ENCODE measurements at regions not wholly inside any gene's neighbourhood (a gene's known extent, or its start where the extent isn't known, plus 50 kb on each side); places are given as distances from the start of the nearest gene placed in this dataset.
"Not testable (repeated sequence)": the region's sequence is repeated elsewhere in the genome, so short reads cannot be mapped to it uniquely, and the experiment has no call there.

GRCh38 chr9:94033383-94033782, 50.9 kb upstream of the PTPDC1 start:
- Histone ChIP-seq H3K27me3 (ENCODE audit: control insufficient read depth, insufficient read depth, low read length, poor library complexity, severe bottlenecking) (peaks cover 16% of the 10 kb centered on the region), H3K9me3 (ENCODE audit: control insufficient read depth, low read length) (no peaks in the 10 kb centered on the region), H3K4me3 (ENCODE audit: insufficient read depth, low read depth, low read length) (no peak overlapping the region), H3K27ac (ENCODE audit: insufficient read depth, low read depth, low read length, poor library complexity, severe bottlenecking) (no peak overlapping the region), H3K36me3 (ENCODE audit: control insufficient read depth, insufficient read depth, low read length) (no peaks in the 10 kb centered on the region), H3K4me1 (ENCODE audit: control insufficient read depth, insufficient read depth, low read length) (no peaks in the 10 kb centered on the region)
- 90 to 96% methylated on average over 3 of the region's 3 CpGs for WGBS, 2 experiments

DNA sequence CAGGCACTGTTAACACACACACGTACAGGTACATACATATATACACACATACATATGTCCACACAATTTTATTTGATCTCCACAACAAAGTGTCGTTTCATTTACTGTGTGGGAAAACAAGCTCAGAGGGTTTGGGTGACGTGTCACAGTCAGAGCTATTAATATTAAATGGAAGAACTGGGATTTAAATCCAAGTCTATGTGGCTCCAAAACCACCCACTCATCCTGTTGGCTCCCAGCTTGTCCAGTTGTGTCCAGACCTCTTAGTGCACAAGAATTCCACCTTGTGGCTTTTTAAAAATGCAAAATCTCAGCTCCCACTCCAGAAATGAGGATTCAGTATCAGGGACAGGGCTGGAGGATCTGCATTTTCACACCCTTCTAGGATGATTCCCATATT, 52.3 kb upstream of the PTPDC1 start:
- H3K27ac ChIP-seq (ENCODE audit: insufficient read depth, low read depth, low read length, poor library complexity, severe bottlenecking) = no peak overlapping the region
- H3K4me3 ChIP-seq (ENCODE audit: insufficient read depth, low read depth, low read length) = no peak overlapping the region
- peaks cover 16% of the 10 kb centered on the region for H3K27me3 ChIP-seq (ENCODE audit: control insufficient read depth, insufficient read depth, low read length, poor library complexity, severe bottlenecking)
- H3K9me3 ChIP-seq (ENCODE audit: control insufficient read depth, low read length) = no peaks in the 10 kb centered on the region
- no peaks in the 10 kb centered on the region for H3K36me3 ChIP-seq (ENCODE audit: control insufficient read depth, insufficient read depth, low read length)
- no peaks in the 10 kb centered on the region for H3K4me1 ChIP-seq (ENCODE audit: control insufficient read depth, insufficient read depth, low read length)
- WGBS, 2 experiments = 92 to 98% methylated on average over 2 to 3 of the region's 3 CpGs

GRCh38 chr9:94031380-94031779, 52.9 kb upstream of the PTPDC1 start:
- no peaks in the 10 kb centered on the region for H3K36me3 ChIP-seq (ENCODE audit: control insufficient read depth, insufficient read depth, low read length)
- H3K9me3 ChIP-seq (ENCODE audit: control insufficient read depth, low read length) = peaks cover under 1% of the 10 kb centered on the region
- H3K27ac ChIP-seq (ENCODE audit: insufficient read depth, low read depth, low read length, poor library complexity, severe bottlenecking) = no peak overlapping the region
- peak overlapping the region; percentile 66 for H3K4me3 ChIP-seq (ENCODE audit: insufficient read depth, low read depth, low read length)
- H3K4me1 ChIP-seq (ENCODE audit: control insufficient read depth, insufficient read depth, low read length) = no peaks in the 10 kb centered on the region
- WGBS, 2 experiments = 90 to 94% methylated on average over 8 of the region's 8 CpGs
- peaks cover 16% of the 10 kb centered on the region for H3K27me3 ChIP-seq (ENCODE audit: control insufficient read depth, insufficient read depth, low read length, poor library complexity, severe bottlenecking)

DNA sequence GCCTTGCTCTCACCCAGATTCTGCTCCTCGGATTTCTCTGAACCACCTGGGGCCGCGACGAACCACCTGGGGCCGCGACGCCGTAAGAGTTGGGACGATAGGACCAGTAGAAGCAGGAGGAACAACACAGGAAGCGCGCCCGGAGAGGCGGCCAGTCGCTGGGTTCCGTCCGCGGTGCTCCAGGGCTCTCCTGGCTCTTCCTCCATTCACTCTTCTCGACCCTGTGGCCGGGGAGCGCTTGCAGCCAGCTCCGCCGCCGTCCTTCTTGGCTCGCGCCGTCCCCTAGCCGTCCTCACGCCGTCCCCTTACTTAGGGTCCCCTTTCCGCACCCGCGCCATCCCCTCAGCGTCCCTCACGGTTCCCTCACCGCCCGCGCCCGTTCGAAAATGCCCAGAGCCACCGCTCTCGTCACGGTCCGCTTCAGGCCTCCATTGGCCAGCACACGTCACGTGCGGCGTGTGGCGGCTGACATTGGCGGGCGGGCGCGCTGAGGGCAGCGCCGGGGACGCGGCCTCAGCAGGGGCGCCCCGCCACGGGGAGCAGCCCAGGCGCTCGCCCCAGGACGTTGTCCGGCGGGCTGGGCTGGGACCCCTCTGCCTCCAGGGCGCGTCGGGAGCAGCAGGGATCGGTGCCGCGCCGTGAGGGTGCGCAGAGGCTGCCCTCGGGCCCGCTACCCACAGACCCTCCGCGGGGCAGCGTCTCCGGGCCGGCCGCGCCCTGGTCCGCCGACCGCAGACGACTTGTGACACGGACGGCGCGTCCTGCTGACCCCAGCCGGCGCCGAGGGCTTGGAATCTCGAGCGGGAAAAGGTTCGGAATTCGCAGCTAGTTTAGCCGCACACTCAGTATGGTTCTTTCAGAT, 53.7 kb upstream of the PTPDC1 start:
- Histone ChIP-seq H3K9me3 (ENCODE audit: control insufficient read depth, low read length) (peaks cover 4% of the 10 kb centered on the region), H3K27ac (ENCODE audit: insufficient read depth, low read depth, low read length, poor library complexity, severe bottlenecking) (no peak overlapping the region), H3K4me1 (ENCODE audit: control insufficient read depth, insufficient read depth, low read length) (no peaks in the 10 kb centered on the region), H3K27me3 (ENCODE audit: control insufficient read depth, insufficient read depth, low read length, poor library complexity, severe bottlenecking) (peaks cover 16% of the 10 kb centered on the region), H3K4me3 (ENCODE audit: insufficient read depth, low read depth, low read length) (peak overlapping the region; percentile 66), H3K36me3 (ENCODE audit: control insufficient read depth, insufficient read depth, low read length) (no peaks in the 10 kb centered on the region)
- WGBS, 2 experiments = 1% methylated on average over 97 of the region's 97 CpGs

- no peaks in the 10 kb centered on the region for H3K36me3 ChIP-seq (ENCODE audit: control insufficient read depth, insufficient read depth, low read length)
- WGBS, 2 experiments = 38 to 39% methylated on average over 6 of the region's 6 CpGs
Observed at GRCh38 chr9:94029932-94030317, 54.3 kb upstream of the PTPDC1 start.

GRCh38 chr9:94026816-94027215, 57.4 kb upstream of the PTPDC1 start:
- Histone ChIP-seq H3K9me3 (ENCODE audit: control insufficient read depth, low read length) (peaks cover 4% of the 10 kb centered on the region), H3K27ac (ENCODE audit: insufficient read depth, low read depth, low read length, poor library complexity, severe bottlenecking) (no peak overlapping the region), H3K4me3 (ENCODE audit: insufficient read depth, low read depth, low read length) (no peak overlapping the region), H3K27me3 (ENCODE audit: control insufficient read depth, insufficient read depth, low read length, poor library complexity, severe bottlenecking) (peaks cover 10% of the 10 kb centered on the region), H3K36me3 (ENCODE audit: control insufficient read depth, insufficient read depth, low read length) (no peaks in the 10 kb centered on the region), H3K4me1 (ENCODE audit: control insufficient read depth, insufficient read depth, low read length) (no peaks in the 10 kb centered on the region)

More at GRCh38 chr9:94029932-94030317, 54.3 kb upstream of the PTPDC1 start:
- H3K4me1 ChIP-seq (ENCODE audit: control insufficient read depth, insufficient read depth, low read length) = no peaks in the 10 kb centered on the region
- peak overlapping the region; percentile 66 for H3K4me3 ChIP-seq (ENCODE audit: insufficient read depth, low read depth, low read length)
- H3K27ac ChIP-seq (ENCODE audit: insufficient read depth, low read depth, low read length, poor library complexity, severe bottlenecking) = no peak overlapping the region
- H3K27me3 ChIP-seq (ENCODE audit: control insufficient read depth, insufficient read depth, low read length, poor library complexity, severe bottlenecking) = peaks cover 16% of the 10 kb centered on the region
- peaks cover 4% of the 10 kb centered on the region for H3K9me3 ChIP-seq (ENCODE audit: control insufficient read depth, low read length)

GRCh38 chr9:94022476-94022875, 61.8 kb upstream of the PTPDC1 start:
- H3K27me3 ChIP-seq (ENCODE audit: control insufficient read depth, insufficient read depth, low read length, poor library complexity, severe bottlenecking); H3K9me3 ChIP-seq (ENCODE audit: control insufficient read depth, low read length); H3K36me3 ChIP-seq (ENCODE audit: control insufficient read depth, insufficient read depth, low read length); H3K27ac ChIP-seq (ENCODE audit: insufficient read depth, low read depth, low read length, poor library complexity, severe bottlenecking); H3K4me3 ChIP-seq (ENCODE audit: insufficient read depth, low read depth, low read length); H3K4me1 ChIP-seq (ENCODE audit: control insufficient read depth, insufficient read depth, low read length): not testable (repeated sequence)

DNA sequence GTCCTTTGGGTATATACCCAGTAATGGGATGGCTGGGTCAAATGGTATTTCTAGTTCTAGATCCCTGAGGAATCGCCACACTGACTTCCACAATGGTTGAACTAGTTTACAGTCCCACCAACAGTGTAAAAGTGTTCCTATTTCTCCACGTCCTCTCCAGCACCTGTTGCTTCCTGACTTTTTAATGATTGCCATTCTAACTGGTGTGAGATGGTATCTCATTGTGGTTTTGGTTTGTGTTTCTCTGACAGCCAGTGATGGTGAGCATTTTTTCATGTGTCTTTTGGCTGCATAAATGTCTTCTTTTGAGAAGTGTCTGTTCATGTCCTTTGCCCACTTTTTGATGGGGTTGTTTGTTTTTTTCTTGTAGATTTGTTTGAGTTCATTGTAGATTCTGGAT, 63.4 kb upstream of the PTPDC1 start:
- H3K4me3 ChIP-seq (ENCODE audit: insufficient read depth, low read depth, low read length) = not testable (repeated sequence)

DNA sequence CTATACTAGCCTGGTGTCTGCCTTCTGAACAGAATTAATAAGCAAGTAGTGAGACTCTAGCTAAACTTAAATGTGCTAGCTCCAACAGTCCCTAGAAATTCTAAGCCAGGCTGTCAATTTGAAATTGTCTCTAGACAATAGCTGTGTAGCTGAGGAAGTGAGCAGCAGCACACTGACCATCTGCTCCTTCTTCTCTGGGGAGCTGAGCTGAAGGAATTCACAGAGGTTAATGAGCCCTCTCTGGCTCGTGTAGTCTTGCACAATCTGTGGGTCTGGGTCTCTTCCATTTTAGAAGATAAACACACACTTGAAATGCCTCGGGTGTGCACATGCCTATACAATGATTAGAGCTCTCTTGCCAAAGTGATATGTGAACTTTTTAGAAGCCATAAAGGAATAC, 63.5 kb upstream of the BARX1 start:
- Histone ChIP-seq H3K4me1 (ENCODE audit: control insufficient read depth, insufficient read depth, low read length) (no peaks in the 10 kb centered on the region), H3K27ac (ENCODE audit: insufficient read depth, low read depth, low read length, poor library complexity, severe bottlenecking) (no peak overlapping the region), H3K27me3 (ENCODE audit: control insufficient read depth, insufficient read depth, low read length, poor library complexity, severe bottlenecking) (no peaks in the 10 kb centered on the region), H3K36me3 (ENCODE audit: control insufficient read depth, insufficient read depth, low read length) (no peaks in the 10 kb centered on the region), H3K9me3 (ENCODE audit: control insufficient read depth, low read length) (no peaks in the 10 kb centered on the region), H3K4me3 (ENCODE audit: insufficient read depth, low read depth, low read length) (no peak overlapping the region)
- WGBS, 2 experiments = 88 to 94% methylated on average over 2 of the region's 2 CpGs

More for the DNA sequence above, 63.4 kb upstream of the PTPDC1 start:
- H3K36me3 ChIP-seq (ENCODE audit: control insufficient read depth, insufficient read depth, low read length); H3K27me3 ChIP-seq (ENCODE audit: control insufficient read depth, insufficient read depth, low read length, poor library complexity, severe bottlenecking); H3K4me1 ChIP-seq (ENCODE audit: control insufficient read depth, insufficient read depth, low read length); H3K9me3 ChIP-seq (ENCODE audit: control insufficient read depth, low read length); H3K27ac ChIP-seq (ENCODE audit: insufficient read depth, low read depth, low read length, poor library complexity, severe bottlenecking): not testable (repeated sequence)
- WGBS, 2 experiments = no CpG with 5 or more reads among the region's 2 CpGs

GRCh38 chr9:94017939-94018531, 62.9 kb upstream of the BARX1 start:
- H3K27me3 ChIP-seq (ENCODE audit: control insufficient read depth, insufficient read depth, low read length, poor library complexity, severe bottlenecking) = no peaks in the 10 kb centered on the region
- no peak overlapping the region for H3K27ac ChIP-seq (ENCODE audit: insufficient read depth, low read depth, low read length, poor library complexity, severe bottlenecking)
- H3K4me3 ChIP-seq (ENCODE audit: insufficient read depth, low read depth, low read length) = no peak overlapping the region
- 93 to 95% methylated on average over 3 of the region's 3 CpGs for WGBS, 2 experiments
- H3K9me3 ChIP-seq (ENCODE audit: control insufficient read depth, low read length) = no peaks in the 10 kb centered on the region
- H3K36me3 ChIP-seq (ENCODE audit: control insufficient read depth, insufficient read depth, low read length) = no peaks in the 10 kb centered on the region
- H3K4me1 ChIP-seq (ENCODE audit: control insufficient read depth, insufficient read depth, low read length) = no peaks in the 10 kb centered on the region
